OCI-LY3 (cell line): ENCODE measurements at regions not wholly inside any gene's neighbourhood (a gene's known extent, or its start where the extent isn't known, plus 50 kb on each side); places are given as distances from the start of the nearest gene placed in this dataset.

ENCODE experiments used
- H2AFZ ChIP-seq: fragments of 200-600, 300-600 bp; shearing (Covaris generic); 2 replicates; pipeline ENCODE4 v1.6.0; 2014; ENCODE audit warnings: antibody characterized with exemption, low read depth, low read length
- H3K27ac ChIP-seq: fragments of 200-600, 300-600 bp; sonication (generic); 2 replicates; pipeline ENCODE4 v1.5.1; 2014; ENCODE audit warnings: mild to moderate bottlenecking, low read length, moderate library complexity, mixed read lengths
- H3K27me3 ChIP-seq: fragments of 200-600, 300-600 bp; sonication (generic); 2 replicates; pipeline ENCODE4 v1.6.1; 2014; ENCODE audit warnings: low read depth, low read length, mixed read lengths
- H3K36me3 ChIP-seq: fragments of 200-600, 300-600 bp; sonication (generic); replicated peaks from 2 replicates; pipeline ENCODE3; 2014; ENCODE audit warnings: low read depth, low read length, mixed read lengths
- H3K4me1 ChIP-seq: fragments of 300-600, 200-600 bp; sonication (generic); 2 replicates; pipeline ENCODE4 v1.6.1; 2014; ENCODE audit warnings: low read length, mixed read lengths
- H3K4me2 ChIP-seq: fragments of 200-600, 300-600 bp; sonication (generic); 2 replicates; pipeline ENCODE4 v1.6.1; 2014; ENCODE audit warnings: low read length, mixed read lengths
- H3K4me3 ChIP-seq: fragments of 300-600, 200-600 bp; sonication (generic); 2 replicates; pipeline ENCODE4 v1.5.1; 2014; ENCODE audit warnings: antibody characterized with exemption, mild to moderate bottlenecking, low read length, moderate library complexity
- H3K79me2 ChIP-seq: fragments of 300-600, 200-600 bp; shearing (Covaris generic); 2 replicates; pipeline ENCODE4 v1.6.1; 2014; ENCODE audit warnings: mild to moderate bottlenecking, low read length, mixed read lengths
- H3K9ac ChIP-seq: fragments of 300-600, 200-600 bp; shearing (Covaris generic); 2 replicates; pipeline ENCODE4 v1.6.0; 2014; ENCODE audit warnings: mild to moderate bottlenecking, low read length, moderate library complexity
- H3K9me3 ChIP-seq: fragments of 200-600, 300-600 bp; shearing (Covaris generic); 2 replicates; pipeline ENCODE4 v1.6.1; 2014; ENCODE audit warnings: low read length, mixed read lengths; ENCODE audit not compliant: insufficient read depth
- H4K20me1 ChIP-seq: fragments of 200-600, 300-600 bp; sonication (generic); 2 replicates; pipeline ENCODE4 v1.6.1; 2016; ENCODE audit warnings: low read length, mixed read lengths; ENCODE audit not compliant: insufficient read depth
- EZH2phosphoT487 ChIP-seq: fragments of 200-600 bp; shearing (Covaris generic); IDR thresholded peaks from 2 replicates; pipeline ENCODE4 v1.6.1; 2018; ENCODE audit warnings: antibody characterized with exemption, mixed run types, low read depth
- TF ChIP-seq, protein P1 (sequence below): fragments of 200-600, 300-600 bp; sonication (generic); IDR thresholded peaks from 2 replicates; pipeline ENCODE4 v1.5.1; 2014; ENCODE audit warnings: antibody characterized with exemption, low read length, low read depth

GRCh38 chr6:48883116-48883515 lies 579.9 kb downstream of the MMUT start:
- no peaks in the 10 kb centered on the region for H3K36me3 ChIP-seq
- no peak overlapping the region for H3K27ac ChIP-seq
- no peaks in the 10 kb centered on the region for H3K79me2 ChIP-seq
- no peak overlapping the region for H3K4me2 ChIP-seq
- no peaks in the 10 kb centered on the region for H3K9me3 ChIP-seq
- H3K27me3 ChIP-seq, result no peaks in the 10 kb centered on the region
- no peak overlapping the region for H3K4me3 ChIP-seq
- no peak for TF ChIP-seq EZH2phosphoT487
- TF ChIP-seq, protein P1, sequence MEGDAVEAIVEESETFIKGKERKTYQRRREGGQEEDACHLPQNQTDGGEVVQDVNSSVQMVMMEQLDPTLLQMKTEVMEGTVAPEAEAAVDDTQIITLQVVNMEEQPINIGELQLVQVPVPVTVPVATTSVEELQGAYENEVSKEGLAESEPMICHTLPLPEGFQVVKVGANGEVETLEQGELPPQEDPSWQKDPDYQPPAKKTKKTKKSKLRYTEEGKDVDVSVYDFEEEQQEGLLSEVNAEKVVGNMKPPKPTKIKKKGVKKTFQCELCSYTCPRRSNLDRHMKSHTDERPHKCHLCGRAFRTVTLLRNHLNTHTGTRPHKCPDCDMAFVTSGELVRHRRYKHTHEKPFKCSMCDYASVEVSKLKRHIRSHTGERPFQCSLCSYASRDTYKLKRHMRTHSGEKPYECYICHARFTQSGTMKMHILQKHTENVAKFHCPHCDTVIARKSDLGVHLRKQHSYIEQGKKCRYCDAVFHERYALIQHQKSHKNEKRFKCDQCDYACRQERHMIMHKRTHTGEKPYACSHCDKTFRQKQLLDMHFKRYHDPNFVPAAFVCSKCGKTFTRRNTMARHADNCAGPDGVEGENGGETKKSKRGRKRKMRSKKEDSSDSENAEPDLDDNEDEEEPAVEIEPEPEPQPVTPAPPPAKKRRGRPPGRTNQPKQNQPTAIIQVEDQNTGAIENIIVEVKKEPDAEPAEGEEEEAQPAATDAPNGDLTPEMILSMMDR, result no peak
- no peak overlapping the region for H2AFZ ChIP-seq
- H3K4me1 ChIP-seq, result peaks cover 16% of the 10 kb centered on the region; the same call in 1 of the 2 replicates
- no peaks in the 10 kb centered on the region for H4K20me1 ChIP-seq
- no peak overlapping the region for H3K9ac ChIP-seq

GRCh38 chr6:48881551-48881950 lies 581.5 kb downstream of the MMUT start:
- TF ChIP-seq EZH2phosphoT487, result no peak
- TF ChIP-seq, protein P1, result no peak

GRCh38 chr6:48869595-48869994 lies 593.5 kb downstream of the MMUT start:
- 0 out of 2 replicates have a peak, but pooled peaks cover 3% of the 10 kb centered on the region for H3K9me3 ChIP-seq
- H3K4me3 ChIP-seq, result no peak overlapping the region
- TF ChIP-seq, protein P1, result no peak
- no peak for TF ChIP-seq EZH2phosphoT487
- H3K27ac ChIP-seq, result no peak overlapping the region
- no peaks in the 10 kb centered on the region for H3K79me2 ChIP-seq
- H2AFZ ChIP-seq, result no peak overlapping the region
- no peaks in the 10 kb centered on the region for H3K4me1 ChIP-seq
- no peak overlapping the region for H3K9ac ChIP-seq
- no peak overlapping the region for H3K4me2 ChIP-seq
- H4K20me1 ChIP-seq, result no peaks in the 10 kb centered on the region
- no peaks in the 10 kb centered on the region for H3K36me3 ChIP-seq
- H3K27me3 ChIP-seq, result no peaks in the 10 kb centered on the region

More at GRCh38 chr6:48881551-48881950, 581.5 kb downstream of the MMUT start:
- Histone ChIP-seq H3K27ac (no peak overlapping the region), H3K27me3 (no peaks in the 10 kb centered on the region), H3K79me2 (no peaks in the 10 kb centered on the region), H3K4me2 (no peak overlapping the region), H4K20me1 (no peaks in the 10 kb centered on the region), H3K4me1 (peaks cover 16% of the 10 kb centered on the region; the same call in 1 of the 2 replicates), H3K9me3 (no peaks in the 10 kb centered on the region), H3K9ac (no peak overlapping the region), H2AFZ (no peak overlapping the region), H3K4me3 (no peak overlapping the region), H3K36me3 (no peaks in the 10 kb centered on the region)

DNA sequence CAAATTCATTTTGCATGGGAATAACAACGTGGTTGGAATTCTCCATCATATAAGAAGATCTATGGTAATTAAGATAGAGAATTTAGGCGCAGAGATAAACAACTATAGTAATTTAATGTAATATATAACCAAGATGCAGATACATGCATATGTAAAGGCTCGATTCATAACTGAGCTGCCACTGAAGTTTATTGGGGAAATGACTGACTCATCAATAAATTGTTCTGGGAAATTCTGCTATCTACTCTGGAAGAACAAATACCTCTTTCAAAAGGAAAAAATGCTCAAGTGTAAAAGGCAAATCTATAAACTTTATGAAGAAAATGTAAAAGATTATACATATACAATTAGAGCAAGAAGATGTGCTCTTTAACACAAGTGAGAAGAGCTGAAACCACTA lies 596.4 kb downstream of the MMUT start:
- H3K4me3 ChIP-seq, result no peak overlapping the region
- peaks cover 18% of the 10 kb centered on the region for H3K9me3 ChIP-seq
- H3K9ac ChIP-seq, result no peak overlapping the region
- no peak overlapping the region for H3K4me2 ChIP-seq
- H2AFZ ChIP-seq, result no peak overlapping the region
- TF ChIP-seq EZH2phosphoT487, result no peak
- TF ChIP-seq, protein P1, result no peak
- no peaks in the 10 kb centered on the region for H3K27me3 ChIP-seq
- peaks cover 2% of the 10 kb centered on the region for H3K36me3 ChIP-seq
- H4K20me1 ChIP-seq, result no peaks in the 10 kb centered on the region
- no peaks in the 10 kb centered on the region for H3K4me1 ChIP-seq
- H3K27ac ChIP-seq, result no peak overlapping the region
- H3K79me2 ChIP-seq, result no peaks in the 10 kb centered on the region
